Motor neuron (in vitro differentiated cells): ENCODE measurements at regions not wholly inside any gene's neighbourhood (a gene's known extent, or its start where the extent isn't known, plus 50 kb on each side); places are given as distances from the start of the nearest gene placed in this dataset.
"Not testable (repeated sequence)": the region's sequence is repeated elsewhere in the genome, so short reads cannot be mapped to it uniquely, and the experiment has no call there.

Experiments
- ATAC-seq, 8 experiments: fragments of 200-7000 bp; cut with Tn5 transposase; replicated peaks in 6 of 8; 2 replicates each; pipeline ENCODE4 v1.8.0; 2021; ENCODE audit warnings: mild to moderate bottlenecking in 8 of 8, moderate library complexity in 8 of 8
- H3K27ac ChIP-seq, 2 donors: fragments of 250-450 bp; sonication (Bioruptor Pico); 2 replicates each; pipeline ENCODE4 v1.9.0; 2021; ENCODE audit warnings: antibody characterized with exemption in 2 of 2, mild to moderate bottlenecking in 2 of 2, moderate library complexity in 1 of 2
- H3K4me1 ChIP-seq, 2 donors: fragments of 250-450 bp; sonication (Bioruptor Pico); replicated peaks in 1 of 2; 2 replicates each; pipeline ENCODE4 v1.6.1; 2021; ENCODE audit warnings: antibody characterized with exemption in 2 of 2, mild to moderate bottlenecking in 2 of 2, moderate library complexity in 1 of 2
- H3K4me3 ChIP-seq, 5 donors: fragments of 250-450 bp; sonication (Bioruptor Pico); 2 replicates each; pipeline ENCODE4 v1.9.0; 2021; ENCODE audit warnings: antibody characterized with exemption in 5 of 5, mild to moderate bottlenecking in 5 of 5, moderate library complexity in 4 of 5
- WGBS, 10 experiments: fragments of 450-650 bp; shearing (Covaris generic); methylation state at CpG; one replicate each; pipeline ENCODE4 v1.0.0; 2022; 5-methylcytosine and 5-hydroxymethylcytosine counted together
- in situ Hi-C, 9 experiments: fragments of 400-800 bp; cut with MboI; loops; one replicate each; pipeline ENCODE4 v1.15.0; 2021; ENCODE audit warnings: low sequenced_read_pairs in 9 of 9, low pct_unique_long_range_greater_than_20kb in 2 of 9; ENCODE audit not compliant: unreplicated experiment in 9 of 9

- H3K27ac ChIP-seq: no peak overlapping the region
- in situ Hi-C loops: loop anchor here in 2 of 9 experiments (25.0 kb wide), 2 partner anchors 366 to 916 kb away; no protein-coding TSS in a partner anchor
- H3K4me1 ChIP-seq: peaks cover 13 to 15% of the 10 kb centered on the region in 2 donors
- no peak for ATAC-seq
- H3K4me3 ChIP-seq: no peak overlapping the region
- WGBS, 10 experiments: 68 to 100% (median 90%) methylated on average over 1 to 3 of the region's 3 CpGs; no CpG with 5 or more reads in 5 of the 10 experiments
These were observed 279.0 kb downstream of the TBC1D4 start for GRCh38 chr13:75202981-75203380.

GRCh38 chr13:75197803-75198202 is 284.2 kb downstream of the TBC1D4 start:
- in situ Hi-C loops: no loop called here
- WGBS, 10 experiments: 6 to 100% (median 90%) methylated on average over 1 to 4 of the region's 4 CpGs; no CpG with 5 or more reads in 1 of the 10 experiments

GRCh38 chr13:75196147-75196837 is 285.7 kb downstream of the TBC1D4 start:
- Histone ChIP-seq H3K4me1 (peaks cover 42% of the 10 kb centered on the region in 2 donors), H3K4me3 (no peak overlapping the region), H3K27ac (peak overlapping the region; percentile 39 to 46)
- peak in 6 of 8 experiments; percentile 28 to 67 (median 38) for ATAC-seq
- in situ Hi-C loops: no loop called here
- WGBS, 10 experiments: 0 to 53% (median 44%) methylated on average over 1 to 4 of the region's 4 CpGs

More at GRCh38 chr13:75197803-75198202, 284.2 kb downstream of the TBC1D4 start:
- no peak overlapping the region for H3K4me3 ChIP-seq
- H3K4me1 ChIP-seq: peaks cover 42% of the 10 kb centered on the region in 2 donors
- no peak for ATAC-seq
- H3K27ac ChIP-seq: no peak overlapping the region

- 8 to 86% (median 40%) methylated on average over 3 to 7 of the region's 7 CpGs; no CpG with 5 or more reads in 3 of the 10 experiments for WGBS, 10 experiments
- Histone ChIP-seq H3K4me3 (no peak overlapping the region), H3K27ac (peak overlapping the region; percentile 39 to 46), H3K4me1 (peaks cover 37 to 38% of the 10 kb centered on the region in 2 donors)
- peak in 5 of 8 experiments; percentile 93 to 97 (median 97) for ATAC-seq
- in situ Hi-C loops: no loop called here
These were observed 286.3 kb downstream of the TBC1D4 start for GRCh38 chr13:75195495-75196146.

GRCh38 chr13:75194717-75195462 is 287.1 kb downstream of the TBC1D4 start:
- WGBS, 10 experiments: 9 to 100% (median 71%) methylated on average over 1 to 5 of the region's 5 CpGs; no CpG with 5 or more reads in 1 of the 10 experiments
- in situ Hi-C loops: no loop called here
- ATAC-seq: peak in 3 of 8 experiments; percentile 2 to 40 (median 10)
- peak overlapping the region in 1 of 2 donors; percentile 61 for H3K27ac ChIP-seq
- H3K4me1 ChIP-seq: peaks cover 29 to 31% of the 10 kb centered on the region in 2 donors
- no peak overlapping the region for H3K4me3 ChIP-seq

- in situ Hi-C loops: no loop called here
- H3K4me1 ChIP-seq: no peaks in the 10 kb centered on the region
- H3K27ac ChIP-seq: no peak overlapping the region
- 0 to 100% (median 42%) methylated on average over 2 of the region's 2 CpGs; no CpG with 5 or more reads in 2 of the 10 experiments for WGBS, 10 experiments
- no peak overlapping the region for H3K4me3 ChIP-seq
- ATAC-seq: peak in 3 of 8 experiments; percentile 38 to 77 (median 54)
These were observed 295.6 kb downstream of the TBC1D4 start for GRCh38 chr13:75186379-75186778.

GRCh38 chr13:75181906-75182305 is 300.1 kb downstream of the TBC1D4 start:
- in situ Hi-C loops: no loop called here
- Histone ChIP-seq H3K27ac (no peak overlapping the region), H3K4me3 (no peak overlapping the region), H3K4me1 (no peaks in the 10 kb centered on the region)
- 69 to 100% (median 90%) methylated on average over 1 to 2 of the region's 2 CpGs; no CpG with 5 or more reads in 1 of the 10 experiments for WGBS, 10 experiments
- ATAC-seq: peak in 1 of 8 experiments; percentile 25

GRCh38 chr13:75180805-75181455 is 301.0 kb downstream of the TBC1D4 start:
- Histone ChIP-seq H3K4me3 (no peak overlapping the region), H3K4me1 (no peaks in the 10 kb centered on the region), H3K27ac (no peak overlapping the region)
- in situ Hi-C loops: no loop called here
- no peak for ATAC-seq
- WGBS, 10 experiments: 57 to 100% (median 100%) methylated on average over 1 of the region's 1 CpG; no CpG with 5 or more reads in 2 of the 10 experiments

- no peak overlapping the region for H3K4me3 ChIP-seq
- H3K4me1 ChIP-seq: peaks cover 0 to 3% of the 10 kb centered on the region in 2 donors
- WGBS, 10 experiments: 48 to 100% (median 86%) methylated on average over 1 to 3 of the region's 3 CpGs; no CpG with 5 or more reads in 2 of the 10 experiments
- in situ Hi-C loops: no loop called here
- no peak overlapping the region for H3K27ac ChIP-seq
- no peak for ATAC-seq
These were observed 303.5 kb downstream of the TBC1D4 start for GRCh38 chr13:75178436-75178835.

GRCh38 chr13:75175575-75175974 is 306.4 kb downstream of the TBC1D4 start:
- ATAC-seq: no peak
- 52 to 100% (median 91%) methylated on average over 1 to 2 of the region's 2 CpGs; no CpG with 5 or more reads in 2 of the 10 experiments for WGBS, 10 experiments

GRCh38 chr13:75175097-75175496 is 306.9 kb downstream of the TBC1D4 start:
- H3K4me3 ChIP-seq, ATAC-seq, in situ Hi-C loops, H3K27ac ChIP-seq, H3K4me1 ChIP-seq: not testable (repeated sequence)
- 95 to 100% (median 100%) methylated on average over 1 to 2 of the region's 2 CpGs; no CpG with 5 or more reads in 7 of the 10 experiments for WGBS, 10 experiments

More at GRCh38 chr13:75175575-75175974, 306.4 kb downstream of the TBC1D4 start:
- Histone ChIP-seq H3K4me3 (no peak overlapping the region), H3K4me1 (peaks cover 0 to 3% of the 10 kb centered on the region in 2 donors), H3K27ac (no peak overlapping the region)
- in situ Hi-C loops: no loop called here

- no peak overlapping the region for H3K27ac ChIP-seq
- ATAC-seq: no peak
- peaks cover 0 to 3% of the 10 kb centered on the region in 2 donors for H3K4me1 ChIP-seq
- WGBS, 10 experiments: 42 to 100% (median 92%) methylated on average over 2 to 3 of the region's 3 CpGs; no CpG with 5 or more reads in 2 of the 10 experiments
- in situ Hi-C loops: no loop called here
- no peak overlapping the region for H3K4me3 ChIP-seq
These were observed 307.5 kb downstream of the TBC1D4 start for GRCh38 chr13:75174481-75174880.
